ENCODE measurements at regions not wholly inside any gene's neighbourhood (a gene's known extent, or its start where the extent isn't known, plus 50 kb on each side); places are given as distances from the start of the nearest gene placed in this dataset.
"Not testable (repeated sequence)": the region's sequence is repeated elsewhere in the genome, so short reads cannot be mapped to it uniquely, and the experiment has no call there.

DNA sequence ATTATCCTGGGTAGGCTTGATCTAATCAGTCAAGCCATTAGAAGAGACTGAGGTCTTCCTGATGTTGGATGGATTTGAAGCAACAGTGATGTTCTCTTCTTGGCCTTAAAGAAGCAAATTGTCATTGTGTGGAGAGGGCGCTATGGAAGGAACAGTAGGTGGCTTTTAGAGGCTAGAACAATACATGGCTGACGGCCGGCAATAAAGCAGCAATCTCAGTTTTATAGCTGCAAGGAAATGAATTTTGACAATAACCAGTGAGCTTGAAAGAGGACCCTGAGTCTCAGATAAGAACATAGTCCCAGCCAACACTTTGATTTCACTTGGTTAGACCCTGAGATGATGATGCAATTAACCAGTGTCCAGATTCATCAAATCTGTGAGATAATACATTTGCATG is 302.1 kb downstream of the NSUN3 start:
- TF ChIP-seq CTCF (IDR thresholded peaks at IDR 0.05; ENCODE audit: insufficient read depth, low read depth, low read length, missing control alignments): no peak

GRCh38 chr3:94372026-94372425 is 309.2 kb downstream of the NSUN3 start:
- no peak for TF ChIP-seq CTCF (IDR thresholded peaks at IDR 0.05; ENCODE audit: insufficient read depth, low read depth, low read length, missing control alignments)
- DNase-seq (ENCODE audit: low read depth): no peak
- no peak overlapping the region for H3K4me3 ChIP-seq (ENCODE audit: low read length)

More for the DNA sequence above, 302.1 kb downstream of the NSUN3 start:
- H3K4me3 ChIP-seq (ENCODE audit: low read length): no peak overlapping the region
- DNase-seq (ENCODE audit: low read depth): no peak

DNA sequence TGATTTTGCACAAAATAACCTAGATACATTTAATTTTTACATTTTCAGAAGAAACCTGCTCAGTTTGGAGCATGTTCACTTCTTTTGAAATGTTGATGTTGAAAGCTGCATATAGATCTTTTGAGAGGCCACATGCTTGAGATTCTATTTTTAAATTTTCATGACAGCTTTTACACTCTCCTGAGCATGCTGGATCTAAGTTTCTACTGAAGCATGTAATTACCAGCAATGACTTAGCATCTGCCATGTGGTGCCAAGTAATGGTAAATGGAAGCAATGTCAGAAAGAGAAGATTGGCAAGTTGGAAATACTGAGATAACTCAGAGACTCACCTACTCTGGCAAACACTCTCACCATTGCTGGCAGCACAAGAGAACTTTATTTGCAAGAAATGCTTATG is 310.6 kb downstream of the NSUN3 start:
- DNase-seq (ENCODE audit: low read depth): no peak
- H3K4me3 ChIP-seq (ENCODE audit: low read length): no peak overlapping the region
- TF ChIP-seq CTCF (IDR thresholded peaks at IDR 0.05; ENCODE audit: insufficient read depth, low read depth, low read length, missing control alignments): no peak

- DNase-seq (ENCODE audit: low read depth): no peak
- no peak for TF ChIP-seq CTCF (IDR thresholded peaks at IDR 0.05; ENCODE audit: insufficient read depth, low read depth, low read length, missing control alignments)
- H3K4me3 ChIP-seq (ENCODE audit: low read length): no peak overlapping the region
Measured at GRCh38 chr3:94374439-94375161, 311.7 kb downstream of the NSUN3 start.

DNA sequence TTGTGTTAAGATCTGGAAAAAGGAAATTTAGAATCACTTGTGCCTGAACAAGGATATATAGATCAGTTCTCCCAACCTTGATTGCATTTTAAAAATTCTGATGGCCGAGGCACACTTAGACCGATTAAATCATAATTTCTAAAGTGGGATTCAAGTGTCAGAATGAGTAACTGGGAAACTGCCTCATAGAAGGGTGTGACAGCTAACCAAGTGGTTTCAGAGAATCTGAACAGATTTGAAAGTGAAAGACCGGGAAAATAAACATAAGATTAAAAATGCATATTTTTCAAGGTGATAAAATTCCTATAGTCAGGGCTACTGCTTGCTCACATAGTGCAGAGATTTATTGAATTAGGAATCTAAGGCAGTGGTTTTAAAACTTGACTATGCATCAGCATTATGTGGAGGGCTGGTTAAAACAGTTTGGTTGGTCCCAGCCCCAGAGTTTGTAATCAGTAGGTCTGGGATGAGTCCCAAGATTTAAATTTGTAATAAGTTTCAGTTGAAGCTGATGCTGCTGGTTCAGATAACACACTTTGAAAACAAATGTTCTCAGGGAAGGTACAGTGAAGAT is 314.3 kb downstream of the NSUN3 start:
- not testable (repeated sequence) for DNase-seq (ENCODE audit: low read depth); H3K4me3 ChIP-seq (ENCODE audit: low read length)

- not testable (repeated sequence) for H3K4me3 ChIP-seq (ENCODE audit: low read length); DNase-seq (ENCODE audit: low read depth)
Measured at GRCh38 chr3:94377863-94378262, 315.0 kb downstream of the NSUN3 start.

DNA sequence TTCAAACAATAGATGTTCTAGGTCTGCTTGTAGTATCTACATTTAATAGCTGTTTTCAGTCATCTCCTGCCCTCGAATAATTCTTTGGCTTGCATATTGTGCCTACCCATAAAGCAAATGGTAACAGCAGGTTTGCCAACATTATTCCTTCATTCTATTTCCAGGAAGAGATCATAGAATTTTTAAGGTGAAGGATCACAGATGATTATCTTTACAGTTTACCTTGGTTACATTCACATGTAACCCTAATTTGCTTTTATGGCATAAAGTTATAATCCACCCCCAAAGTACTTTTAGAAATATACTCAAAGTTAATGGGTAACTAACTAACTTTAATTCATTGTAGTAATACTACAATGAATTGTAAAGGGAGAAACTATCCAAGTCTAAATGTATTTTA is 315.5 kb downstream of the NSUN3 start:
- no peak for DNase-seq (ENCODE audit: low read depth)
- H3K4me3 ChIP-seq (ENCODE audit: low read length): no peak overlapping the region
- no peak for TF ChIP-seq CTCF (IDR thresholded peaks at IDR 0.05; ENCODE audit: insufficient read depth, low read depth, low read length, missing control alignments)

DNA sequence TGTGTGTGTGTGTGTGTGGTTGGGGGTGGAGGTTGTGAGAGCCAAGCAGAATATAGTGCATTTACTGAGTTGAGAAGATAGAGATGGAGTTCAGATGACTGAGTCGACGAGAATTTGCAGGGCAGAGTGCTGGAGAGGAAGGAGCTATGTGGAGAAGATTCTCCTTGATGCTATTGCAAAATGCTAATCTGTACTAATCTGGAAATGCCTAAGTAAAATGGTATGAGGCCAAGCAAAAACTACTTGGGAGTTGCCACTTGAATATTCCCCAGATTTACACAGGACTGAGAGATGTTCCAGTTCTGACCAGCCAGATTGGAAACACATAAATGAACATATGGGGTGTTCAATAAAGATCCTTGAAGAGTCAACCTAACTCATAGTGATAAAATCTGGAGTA is 316.4 kb downstream of the NSUN3 start:
- DNase-seq (ENCODE audit: low read depth): no peak
- no peak overlapping the region for H3K4me3 ChIP-seq (ENCODE audit: low read length)
- TF ChIP-seq CTCF (IDR thresholded peaks at IDR 0.05; ENCODE audit: insufficient read depth, low read depth, low read length, missing control alignments): no peak

Measured in epithelial cell of esophagus (primary cell).